ENCODE measurements at regions not wholly inside any gene's neighbourhood (a gene's known extent, or its start where the extent isn't known, plus 50 kb on each side); places are given as distances from the start of the nearest gene placed in this dataset.
"Not testable (repeated sequence)": the region's sequence is repeated elsewhere in the genome, so short reads cannot be mapped to it uniquely, and the experiment has no call there.

- DNase-seq: no peak
- Histone ChIP-seq H3K36me3 (replicated peaks; ENCODE audit: insufficient read depth, low read length) (no peaks in the 10 kb centered on the region), H3K9me2 (replicated peaks; ENCODE audit: insufficient read depth, low read length) (no peaks in the 10 kb centered on the region), H2AFZ (ENCODE audit: low read length) (no peak overlapping the region), H3K27ac (ENCODE audit: low read length) (no peak overlapping the region), H3K4me1 (ENCODE audit: low read length) (no peaks in the 10 kb centered on the region), H3K4me2 (ENCODE audit: low read depth, low read length) (no peak overlapping the region), H4K20me1 (ENCODE audit: insufficient read depth, low read length) (no peaks in the 10 kb centered on the region), H3K27me3 (replicated peaks; ENCODE audit: insufficient read depth, low read length) (no peaks in the 10 kb centered on the region), H3K9me3 (replicated peaks; ENCODE audit: insufficient read depth, low read length) (no peaks in the 10 kb centered on the region), H3K4me3 (ENCODE audit: low read length) (no peak overlapping the region), H3F3A (ENCODE audit: insufficient read depth, low read length) (no peaks in the 10 kb centered on the region), H3K79me2 (ENCODE audit: low read length) (no peaks in the 10 kb centered on the region), H3K9ac (ENCODE audit: low read length) (no peak overlapping the region)
- TF ChIP-seq EZH2 (optimal IDR thresholded peaks at IDR 0.05; ENCODE audit: low read depth, low read length): no peak
- no peak for TF ChIP-seq CTCF (IDR thresholded peaks at IDR 0.05; ENCODE audit: low read length)
- TF ChIP-seq EZH2phosphoT487 (IDR thresholded peaks at IDR 0.05; ENCODE audit: low read length): no peak
Observed at GRCh38 chr6:144793744-144794143, 508.6 kb downstream of the UTRN start.

- H3K4me2 ChIP-seq (ENCODE audit: low read depth, low read length); H3K36me3 ChIP-seq (replicated peaks; ENCODE audit: insufficient read depth, low read length); H3K79me2 ChIP-seq (ENCODE audit: low read length); H4K20me1 ChIP-seq (ENCODE audit: insufficient read depth, low read length); H3K27ac ChIP-seq (ENCODE audit: low read length); H3K9me3 ChIP-seq (replicated peaks; ENCODE audit: insufficient read depth, low read length); H3K9ac ChIP-seq (ENCODE audit: low read length); H3K4me1 ChIP-seq (ENCODE audit: low read length); DNase-seq; H3K9me2 ChIP-seq (replicated peaks; ENCODE audit: insufficient read depth, low read length); H2AFZ ChIP-seq (ENCODE audit: low read length); H3F3A ChIP-seq (ENCODE audit: insufficient read depth, low read length); H3K27me3 ChIP-seq (replicated peaks; ENCODE audit: insufficient read depth, low read length); H3K4me3 ChIP-seq (ENCODE audit: low read length): not testable (repeated sequence)
Observed at GRCh38 chr6:144795022-144795421, 509.9 kb downstream of the UTRN start.

GRCh38 chr6:144796070-144796469 is 510.9 kb downstream of the UTRN start:
- no peaks in the 10 kb centered on the region for H3K79me2 ChIP-seq (ENCODE audit: low read length)
- DNase-seq: no peak
- no peak overlapping the region for H2AFZ ChIP-seq (ENCODE audit: low read length)
- H3K27me3 ChIP-seq (replicated peaks; ENCODE audit: insufficient read depth, low read length): no peaks in the 10 kb centered on the region
- H3K4me3 ChIP-seq (ENCODE audit: low read length): no peak overlapping the region
- H3K4me1 ChIP-seq (ENCODE audit: low read length): no peaks in the 10 kb centered on the region
- TF ChIP-seq EZH2phosphoT487 (IDR thresholded peaks at IDR 0.05; ENCODE audit: low read length): no peak
- no peak for TF ChIP-seq EZH2 (optimal IDR thresholded peaks at IDR 0.05; ENCODE audit: low read depth, low read length)
- TF ChIP-seq CTCF (IDR thresholded peaks at IDR 0.05; ENCODE audit: low read length): no peak
- H3K36me3 ChIP-seq (replicated peaks; ENCODE audit: insufficient read depth, low read length): no peaks in the 10 kb centered on the region
- no peaks in the 10 kb centered on the region for H3F3A ChIP-seq (ENCODE audit: insufficient read depth, low read length)
- no peak overlapping the region for H3K4me2 ChIP-seq (ENCODE audit: low read depth, low read length)
- no peak overlapping the region for H3K9ac ChIP-seq (ENCODE audit: low read length)
- no peaks in the 10 kb centered on the region for H3K9me3 ChIP-seq (replicated peaks; ENCODE audit: insufficient read depth, low read length)
- no peak overlapping the region for H3K27ac ChIP-seq (ENCODE audit: low read length)
- H4K20me1 ChIP-seq (ENCODE audit: insufficient read depth, low read length): no peaks in the 10 kb centered on the region
- H3K9me2 ChIP-seq (replicated peaks; ENCODE audit: insufficient read depth, low read length): no peaks in the 10 kb centered on the region

- no peaks in the 10 kb centered on the region for H3K36me3 ChIP-seq (replicated peaks; ENCODE audit: insufficient read depth, low read length)
- no peak overlapping the region for H3K9ac ChIP-seq (ENCODE audit: low read length)
- no peak overlapping the region for H2AFZ ChIP-seq (ENCODE audit: low read length)
- no peaks in the 10 kb centered on the region for H3K27me3 ChIP-seq (replicated peaks; ENCODE audit: insufficient read depth, low read length)
- no peaks in the 10 kb centered on the region for H4K20me1 ChIP-seq (ENCODE audit: insufficient read depth, low read length)
- H3F3A ChIP-seq (ENCODE audit: insufficient read depth, low read length): no peaks in the 10 kb centered on the region
- H3K79me2 ChIP-seq (ENCODE audit: low read length): no peaks in the 10 kb centered on the region
- H3K9me2 ChIP-seq (replicated peaks; ENCODE audit: insufficient read depth, low read length): no peaks in the 10 kb centered on the region
- no peak overlapping the region for H3K27ac ChIP-seq (ENCODE audit: low read length)
- no peak overlapping the region for H3K4me3 ChIP-seq (ENCODE audit: low read length)
- H3K4me2 ChIP-seq (ENCODE audit: low read depth, low read length): no peak overlapping the region
- TF ChIP-seq EZH2phosphoT487 (IDR thresholded peaks at IDR 0.05; ENCODE audit: low read length): no peak
- no peak for TF ChIP-seq CTCF (IDR thresholded peaks at IDR 0.05; ENCODE audit: low read length)
- H3K9me3 ChIP-seq (replicated peaks; ENCODE audit: insufficient read depth, low read length): no peaks in the 10 kb centered on the region
- H3K4me1 ChIP-seq (ENCODE audit: low read length): no peaks in the 10 kb centered on the region
- no peak for DNase-seq
Observed at GRCh38 chr6:144797881-144798589, 512.9 kb downstream of the UTRN start.
